Hepatocyte (in vitro differentiated cells): ENCODE measurements at regions not wholly inside any gene's neighbourhood (a gene's known extent, or its start where the extent isn't known, plus 50 kb on each side); places are given as distances from the start of the nearest gene placed in this dataset.

Experiments
- DNase-seq: peaks from one replicate; pipeline ENCODE4 v3.0.0-alpha.2; 2016; ENCODE audit warnings: low spot score
- H2AFZ ChIP-seq: fragments of 200-600 bp; sonication (generic); 2 replicates; pipeline ENCODE4 v1.6.0; 2016; ENCODE audit warnings: antibody characterized with exemption, mild to moderate bottlenecking
- H3K27ac ChIP-seq: fragments of 200-600 bp; sonication (generic); 2 replicates; pipeline ENCODE4 v1.5.1; 2016; ENCODE audit warnings: mild to moderate bottlenecking
- H3K27me3 ChIP-seq: fragments of 200-600 bp; sonication (generic); 2 replicates; pipeline ENCODE4 v1.6.1; 2016
- H3K36me3 ChIP-seq: fragments of 200-600 bp; sonication (generic); replicated peaks from 2 replicates; pipeline ENCODE4 v1.5.1; 2016; ENCODE audit warnings: low read depth; ENCODE audit not compliant: insufficient read depth
- H3K4me1 ChIP-seq: fragments of 200-600 bp; sonication (generic); 2 replicates; pipeline ENCODE4 v1.5.1; 2016; ENCODE audit warnings: mild to moderate bottlenecking, moderate library complexity; ENCODE audit not compliant: insufficient read depth
- H3K4me2 ChIP-seq: fragments of 200-600 bp; sonication (generic); 2 replicates; pipeline ENCODE4 v1.6.0; 2016
- H3K4me3 ChIP-seq: fragments of 200-600 bp; sonication (generic); 2 replicates; pipeline ENCODE4 v1.5.1; 2016; ENCODE audit warnings: mild to moderate bottlenecking
- H3K79me2 ChIP-seq: fragments of 200-600 bp; sonication (generic); 2 replicates; pipeline ENCODE4 v1.6.0; 2017; ENCODE audit warnings: mild to moderate bottlenecking
- H3K9me2 ChIP-seq: fragments of 200-600 bp; sonication (generic); replicated peaks from 2 replicates; pipeline ENCODE4 v1.6.0; 2017; ENCODE audit warnings: mild to moderate bottlenecking; ENCODE audit not compliant: insufficient read depth
- H3K9me3 ChIP-seq: fragments of 200-600 bp; sonication (generic); 2 replicates; pipeline ENCODE4 v1.5.1; 2016; ENCODE audit warnings: low read depth, mild to moderate bottlenecking
- H4K20me1 ChIP-seq: fragments of 200-600 bp; sonication (generic); 2 replicates; pipeline ENCODE4 v1.6.0; 2016; ENCODE audit warnings: mild to moderate bottlenecking; ENCODE audit not compliant: insufficient read depth, poor library complexity, severe bottlenecking
- EZH2 ChIP-seq: fragments of 200-600 bp; sonication (generic); IDR thresholded peaks from 2 replicates; pipeline ENCODE4 v1.6.1; 2016; ENCODE audit warnings: antibody characterized with exemption, mild to moderate bottlenecking, borderline replicate concordance
- EZH2phosphoT487 ChIP-seq: fragments of 200-600 bp; sonication (generic); IDR thresholded peaks from one replicate; pipeline ENCODE4 v1.6.1; 2018; ENCODE audit warnings: antibody characterized with exemption, mild to moderate bottlenecking, low read depth, moderate library complexity; ENCODE audit not compliant: unreplicated experiment, severe bottlenecking
- WGBS: methylation state at CpG from one replicate; pipeline ENCODE4 v1.1.6; 2016; ENCODE audit warnings: low lambda C conversion rate; ENCODE audit errors: missing lambda C conversion rate; 5-methylcytosine and 5-hydroxymethylcytosine counted together
- TF ChIP-seq, protein P1 (sequence below): fragments of 200-600 bp; sonication (generic); IDR thresholded peaks from 2 replicates; pipeline ENCODE4 v1.5.1; 2016; ENCODE audit warnings: antibody characterized with exemption, mild to moderate bottlenecking; ENCODE audit not compliant: poor library complexity

- Histone ChIP-seq H3K27me3 (no peaks in the 10 kb centered on the region), H3K4me2 (no peak overlapping the region), H3K27ac (no peak overlapping the region), H3K9me2 (no peaks in the 10 kb centered on the region), H3K4me3 (no peak overlapping the region), H4K20me1 (no peaks in the 10 kb centered on the region), H3K36me3 (no peaks in the 10 kb centered on the region), H2AFZ (no peak overlapping the region), H3K9me3 (no peaks in the 10 kb centered on the region), H3K4me1 (no peaks in the 10 kb centered on the region), H3K79me2 (no peaks in the 10 kb centered on the region)
- no peak for DNase-seq
- WGBS, result 76% methylated on average over 17 of the region's 17 CpGs
- TF ChIP-seq, protein P1, sequence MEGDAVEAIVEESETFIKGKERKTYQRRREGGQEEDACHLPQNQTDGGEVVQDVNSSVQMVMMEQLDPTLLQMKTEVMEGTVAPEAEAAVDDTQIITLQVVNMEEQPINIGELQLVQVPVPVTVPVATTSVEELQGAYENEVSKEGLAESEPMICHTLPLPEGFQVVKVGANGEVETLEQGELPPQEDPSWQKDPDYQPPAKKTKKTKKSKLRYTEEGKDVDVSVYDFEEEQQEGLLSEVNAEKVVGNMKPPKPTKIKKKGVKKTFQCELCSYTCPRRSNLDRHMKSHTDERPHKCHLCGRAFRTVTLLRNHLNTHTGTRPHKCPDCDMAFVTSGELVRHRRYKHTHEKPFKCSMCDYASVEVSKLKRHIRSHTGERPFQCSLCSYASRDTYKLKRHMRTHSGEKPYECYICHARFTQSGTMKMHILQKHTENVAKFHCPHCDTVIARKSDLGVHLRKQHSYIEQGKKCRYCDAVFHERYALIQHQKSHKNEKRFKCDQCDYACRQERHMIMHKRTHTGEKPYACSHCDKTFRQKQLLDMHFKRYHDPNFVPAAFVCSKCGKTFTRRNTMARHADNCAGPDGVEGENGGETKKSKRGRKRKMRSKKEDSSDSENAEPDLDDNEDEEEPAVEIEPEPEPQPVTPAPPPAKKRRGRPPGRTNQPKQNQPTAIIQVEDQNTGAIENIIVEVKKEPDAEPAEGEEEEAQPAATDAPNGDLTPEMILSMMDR, result no peak
- TF ChIP-seq EZH2 (no peak), EZH2phosphoT487 (no peak)
Observed at GRCh38 chr1:5287178-5288150, 633.1 kb downstream of the AJAP1 start.

GRCh38 chr1:5286244-5286643, 631.8 kb downstream of the AJAP1 start:
- Histone ChIP-seq H3K27ac (no peak overlapping the region), H3K4me3 (no peak overlapping the region), H3K4me1 (no peaks in the 10 kb centered on the region), H3K27me3 (no peaks in the 10 kb centered on the region), H2AFZ (no peak overlapping the region), H3K9me3 (no peaks in the 10 kb centered on the region), H3K4me2 (no peak overlapping the region), H3K79me2 (no peaks in the 10 kb centered on the region), H3K9me2 (no peaks in the 10 kb centered on the region), H3K36me3 (no peaks in the 10 kb centered on the region), H4K20me1 (no peaks in the 10 kb centered on the region)
- 32% methylated on average over 2 of the region's 2 CpGs for WGBS
- TF ChIP-seq EZH2phosphoT487, result no peak
- no peak for TF ChIP-seq EZH2
- TF ChIP-seq, protein P1, result no peak
- no peak for DNase-seq

DNA sequence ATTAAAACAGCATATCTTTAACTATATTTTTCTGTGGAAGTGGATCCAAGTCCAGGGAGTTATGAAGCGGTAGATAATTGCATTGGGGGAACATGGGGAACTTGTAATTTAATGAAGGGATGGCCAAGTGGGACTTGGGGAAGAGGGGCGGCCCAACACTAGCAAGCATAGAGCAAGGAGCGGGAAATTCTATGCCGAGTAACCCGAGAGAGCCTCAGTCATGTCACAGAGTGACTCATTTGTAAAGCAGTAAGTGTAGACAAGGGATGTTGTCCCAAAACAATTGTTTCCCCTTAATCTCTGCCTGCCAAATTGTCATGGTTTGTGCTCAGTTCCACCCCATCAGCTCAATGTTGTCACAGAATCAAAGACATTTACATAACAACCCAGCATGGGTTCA, 620.1 kb downstream of the AJAP1 start:
- Histone ChIP-seq H3K27me3 (no peaks in the 10 kb centered on the region), H2AFZ (no peak overlapping the region), H3K4me1 (no peaks in the 10 kb centered on the region), H3K79me2 (no peaks in the 10 kb centered on the region), H3K4me3 (no peak overlapping the region), H3K9me3 (no peaks in the 10 kb centered on the region), H3K4me2 (no peak overlapping the region), H4K20me1 (no peaks in the 10 kb centered on the region), H3K9me2 (no peaks in the 10 kb centered on the region), H3K27ac (no peak overlapping the region), H3K36me3 (no peaks in the 10 kb centered on the region)
- DNase-seq, result no peak
- no peak for TF ChIP-seq EZH2
- TF ChIP-seq, protein P1, result no peak
- no peak for TF ChIP-seq EZH2phosphoT487
- WGBS, result 70% methylated on average over 5 of the region's 5 CpGs
